HL-60/S4 (cell line): ENCODE measurements at regions not wholly inside any gene's neighbourhood (a gene's known extent, or its start where the extent isn't known, plus 50 kb on each side); places are given as distances from the start of the nearest gene placed in this dataset.

ENCODE experiments used
- in situ Hi-C: fragments of 300-500 bp; cut with MboI; formaldehyde crosslinking; loops from 2 replicates; pipeline ENCODE4 v1.14.3; 2022; ENCODE audit warnings: low sequenced_read_pairs

DNA sequence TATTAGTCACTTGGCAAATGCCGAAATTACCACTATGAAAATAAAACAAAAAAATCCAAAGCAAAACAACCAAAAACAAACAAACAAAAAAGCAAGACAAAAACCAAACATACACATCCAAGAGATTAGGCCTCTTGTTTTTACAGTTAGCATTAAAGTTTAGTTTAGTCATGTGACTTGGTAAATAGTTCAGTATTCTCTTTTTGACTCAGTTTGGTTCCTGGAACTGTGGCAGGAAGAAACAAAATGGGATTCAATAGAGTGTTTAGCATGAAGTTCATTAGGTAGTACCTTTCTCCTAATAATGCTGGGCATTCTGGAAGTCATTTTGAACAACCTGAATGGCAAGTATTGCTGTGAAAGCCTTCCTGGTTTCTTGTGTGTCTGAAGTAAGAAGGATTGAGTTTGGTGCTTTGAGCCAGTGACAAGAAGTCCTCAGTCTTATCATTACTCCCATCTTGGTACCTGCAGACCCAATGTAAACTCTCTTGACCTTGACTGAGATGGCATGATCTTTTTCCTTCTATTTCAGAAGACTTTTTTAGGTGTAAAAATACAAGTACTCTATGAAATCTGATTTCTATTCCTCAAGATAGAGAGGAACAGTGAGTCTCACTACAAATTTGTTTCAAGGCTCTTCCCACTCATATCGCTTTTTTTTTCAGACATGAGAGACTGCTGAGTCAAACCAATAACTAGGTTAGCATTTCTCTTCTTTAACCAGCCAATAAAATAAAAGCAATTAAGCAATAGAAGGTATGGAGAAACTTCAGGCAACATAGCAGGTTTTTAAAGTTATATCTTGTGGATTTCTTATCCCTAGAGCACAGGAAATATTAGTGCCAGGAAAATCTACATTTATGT, 223.6 kb upstream of the PREP start:
- in situ Hi-C loops = no loop called here

DNA sequence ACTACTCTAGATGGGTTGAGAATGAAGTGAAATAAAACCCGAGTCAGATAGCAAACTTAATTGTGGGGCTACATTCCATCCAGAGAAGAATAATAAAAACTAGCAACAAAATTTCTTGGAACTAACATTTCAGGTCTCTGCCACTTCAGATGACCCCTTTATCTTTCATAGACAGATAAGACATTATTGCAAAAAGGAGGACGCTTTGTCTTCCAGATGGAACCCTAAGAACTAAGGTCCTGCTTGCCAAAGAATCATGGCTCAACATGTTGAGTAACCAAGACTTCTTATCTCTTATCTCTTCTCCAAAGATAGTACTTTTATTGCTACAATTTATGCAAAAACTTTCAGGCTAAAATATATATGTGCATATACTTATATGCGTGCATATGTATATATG, 221.1 kb upstream of the PREP start:
- in situ Hi-C loops = no loop called here

DNA sequence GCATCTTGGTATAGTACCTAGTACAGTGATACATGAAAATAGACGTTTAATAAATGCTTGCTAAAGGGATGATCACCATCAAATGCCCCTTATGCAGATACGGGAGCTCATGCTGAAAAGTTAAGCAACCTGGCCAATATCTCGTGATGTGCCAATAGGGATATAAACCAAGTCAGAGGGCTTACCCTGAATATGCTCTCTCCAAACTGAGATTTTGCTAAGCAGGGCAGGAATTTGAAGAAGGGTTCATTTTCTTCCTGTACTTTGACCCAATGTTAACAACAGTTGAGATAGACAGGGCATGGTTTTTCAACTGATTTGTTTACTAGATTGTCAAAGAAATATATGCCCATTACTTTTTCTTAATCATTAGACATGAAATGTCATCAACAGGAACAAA, 219.3 kb upstream of the PREP start:
- in situ Hi-C loops = no loop called here

DNA sequence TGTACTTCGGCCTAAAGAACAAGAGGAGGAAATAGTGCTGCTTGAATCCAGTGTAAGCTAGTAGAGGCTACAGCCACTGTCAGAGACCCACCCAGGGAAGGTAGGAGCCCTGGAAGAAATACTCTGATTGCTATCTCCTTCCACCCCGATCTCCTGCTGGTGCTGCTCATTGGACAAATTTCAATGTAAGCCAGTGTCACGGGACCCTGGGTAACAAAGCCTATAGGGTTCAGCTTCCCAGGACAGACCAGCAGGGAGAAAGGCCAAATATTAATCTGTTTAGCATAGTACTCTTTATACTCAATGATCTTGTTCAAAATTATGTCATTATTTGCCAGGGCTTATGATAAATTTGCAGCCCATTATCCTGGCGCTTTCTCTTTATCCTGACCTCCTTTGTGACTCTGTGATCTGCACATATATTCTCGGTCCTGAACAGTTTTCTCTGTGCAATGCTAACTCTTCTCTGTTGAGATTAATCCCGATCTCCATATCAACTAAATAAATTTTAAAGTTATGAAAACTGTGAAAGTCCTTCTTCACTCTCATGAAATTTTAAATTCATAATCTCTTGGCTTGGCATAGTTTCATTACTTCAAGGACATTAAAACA, 218.8 kb upstream of the PREP start:
- in situ Hi-C loops = no loop called here

DNA sequence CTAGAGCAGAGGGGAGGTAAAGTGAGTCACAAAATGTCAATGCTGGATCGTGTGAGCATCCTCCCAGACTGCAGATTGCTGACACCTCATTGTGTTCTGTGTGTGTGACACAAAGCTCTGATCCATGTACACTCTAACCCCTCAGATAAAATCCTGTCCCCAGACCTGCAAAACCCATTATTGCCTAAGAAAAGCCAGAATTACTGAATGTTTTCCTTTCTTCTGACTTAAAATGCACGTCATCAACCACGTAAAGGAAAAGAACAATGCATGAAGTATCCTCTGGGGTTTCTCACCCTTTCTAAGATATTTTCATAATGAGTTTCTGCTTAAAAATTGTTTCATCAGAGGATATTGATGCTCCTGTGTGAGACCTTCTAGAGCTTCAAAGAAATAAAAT, 218.0 kb upstream of the PREP start:
- in situ Hi-C loops = no loop called here

DNA sequence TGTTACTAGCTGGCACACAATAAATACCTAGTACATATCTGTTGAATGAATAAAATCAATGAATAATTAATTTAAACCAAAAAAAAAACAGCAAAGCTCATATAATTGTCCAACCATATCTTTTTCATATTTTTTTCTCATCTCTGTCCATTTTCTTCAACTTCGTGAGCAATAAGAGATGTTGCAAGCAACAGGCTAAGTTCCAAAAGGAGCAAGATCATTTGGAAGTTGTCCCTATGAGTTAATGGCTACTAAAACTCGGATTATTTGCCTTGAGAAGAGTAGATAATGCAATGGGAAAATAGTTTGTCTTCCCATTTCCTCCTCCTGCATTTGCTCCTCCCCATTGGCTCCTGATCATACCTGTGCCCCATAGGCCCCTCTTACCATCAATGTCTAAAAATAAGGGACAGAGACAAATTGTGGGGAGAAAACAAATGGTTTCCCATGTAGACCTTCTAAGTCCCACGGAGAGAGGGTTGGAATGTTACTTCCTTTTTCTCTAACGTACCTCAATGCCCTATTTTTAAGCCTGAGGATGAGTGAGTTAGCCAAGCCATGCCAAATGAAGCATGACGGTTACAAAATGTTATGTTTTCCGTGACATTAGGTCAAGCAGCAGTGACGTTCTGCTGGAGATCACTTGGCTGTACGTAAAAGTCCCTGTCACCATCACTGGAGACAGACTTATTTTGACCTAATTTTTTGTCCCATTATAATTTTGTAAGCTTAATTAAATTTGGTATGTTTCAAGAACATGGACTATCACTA, 217.3 kb upstream of the PREP start:
- in situ Hi-C loops = no loop called here

DNA sequence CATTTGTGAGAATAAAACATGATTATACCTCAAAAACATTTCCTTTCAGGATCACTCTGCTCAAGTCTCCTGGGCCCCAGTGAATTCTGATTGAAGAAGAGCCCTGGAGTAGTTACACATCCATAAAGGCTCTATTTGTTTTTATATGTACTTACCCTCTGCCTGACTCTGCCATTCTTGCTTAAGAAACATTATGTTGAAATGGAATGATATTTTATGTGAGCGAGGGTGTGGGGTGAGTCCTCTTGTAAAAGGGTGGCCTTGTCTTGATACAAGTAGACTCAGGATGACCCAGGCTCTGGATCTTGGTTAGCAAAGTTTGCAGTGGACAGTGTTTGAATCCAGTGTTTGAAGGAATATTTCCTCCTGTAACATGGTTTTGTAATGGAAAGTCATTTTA, 215.4 kb upstream of the PREP start:
- in situ Hi-C loops = no loop called here

DNA sequence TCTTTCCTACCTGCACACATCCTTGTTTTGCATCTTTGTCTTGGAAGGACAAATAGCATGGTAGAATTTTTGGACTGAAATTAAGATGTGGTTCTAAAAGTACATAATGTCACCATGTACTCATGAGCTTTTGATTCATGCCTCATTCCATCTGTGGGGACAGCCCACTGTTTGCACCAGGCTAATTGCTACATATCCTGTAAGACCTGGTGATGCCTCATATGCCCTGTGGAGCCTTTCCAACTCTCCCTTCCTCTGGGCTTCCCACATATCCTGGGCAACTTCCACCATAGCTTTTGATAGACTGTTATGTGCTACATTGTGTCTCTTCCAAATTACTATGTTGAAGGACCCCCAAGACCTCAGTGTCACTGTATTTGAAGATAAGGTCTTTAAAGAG, 213.6 kb upstream of the PREP start:
- in situ Hi-C loops = no loop called here

DNA sequence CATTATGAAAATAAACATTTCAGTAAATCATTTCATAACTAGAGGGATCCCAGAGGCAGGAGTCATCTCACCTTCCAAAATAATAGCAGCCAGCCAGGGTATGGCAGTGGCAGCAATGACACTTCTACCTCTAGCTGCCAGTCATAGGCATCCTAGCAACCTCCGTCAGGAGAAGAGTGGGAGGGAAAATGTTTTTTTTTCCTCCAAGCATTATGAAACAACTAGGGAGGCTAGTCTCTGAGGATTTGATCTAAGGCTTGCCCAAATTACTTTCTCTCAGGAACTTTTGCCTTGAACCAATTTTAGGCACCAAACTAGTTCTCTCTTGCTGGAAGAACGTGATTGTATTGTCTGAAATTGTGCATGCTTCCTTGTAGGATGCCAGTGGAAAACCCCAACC, 208.7 kb upstream of the PREP start:
- in situ Hi-C loops = no loop called here

DNA sequence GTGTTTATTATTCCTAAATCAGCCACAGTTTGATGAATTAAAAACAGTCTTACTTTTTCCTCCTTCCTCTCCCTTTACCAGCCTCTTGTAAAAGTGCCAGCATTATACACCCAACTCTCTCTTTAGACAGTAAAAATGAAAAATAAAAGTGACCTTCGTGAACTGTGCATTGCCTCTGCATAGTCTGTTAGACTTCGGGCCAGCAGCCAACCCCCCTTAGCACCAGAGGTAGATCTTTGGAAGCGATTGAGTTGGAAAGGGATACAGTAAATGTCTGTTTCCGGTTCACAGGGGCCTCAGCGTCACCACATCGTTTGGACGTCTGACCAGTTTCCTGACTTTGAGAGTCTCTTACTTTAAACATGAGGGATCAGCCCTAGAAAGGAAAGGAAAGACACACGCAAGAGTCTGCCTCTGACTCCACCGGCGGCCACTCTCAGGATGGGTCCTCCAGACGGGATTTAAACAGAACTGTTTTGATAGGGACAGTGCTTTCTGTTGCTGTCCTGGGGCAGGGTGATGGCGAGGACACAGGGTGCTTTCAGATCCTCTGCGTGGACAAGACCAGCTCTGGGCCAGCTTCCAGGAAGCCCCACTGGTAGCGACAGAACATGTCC, 206.6 kb upstream of the PREP start:
- in situ Hi-C loops = no loop called here

DNA sequence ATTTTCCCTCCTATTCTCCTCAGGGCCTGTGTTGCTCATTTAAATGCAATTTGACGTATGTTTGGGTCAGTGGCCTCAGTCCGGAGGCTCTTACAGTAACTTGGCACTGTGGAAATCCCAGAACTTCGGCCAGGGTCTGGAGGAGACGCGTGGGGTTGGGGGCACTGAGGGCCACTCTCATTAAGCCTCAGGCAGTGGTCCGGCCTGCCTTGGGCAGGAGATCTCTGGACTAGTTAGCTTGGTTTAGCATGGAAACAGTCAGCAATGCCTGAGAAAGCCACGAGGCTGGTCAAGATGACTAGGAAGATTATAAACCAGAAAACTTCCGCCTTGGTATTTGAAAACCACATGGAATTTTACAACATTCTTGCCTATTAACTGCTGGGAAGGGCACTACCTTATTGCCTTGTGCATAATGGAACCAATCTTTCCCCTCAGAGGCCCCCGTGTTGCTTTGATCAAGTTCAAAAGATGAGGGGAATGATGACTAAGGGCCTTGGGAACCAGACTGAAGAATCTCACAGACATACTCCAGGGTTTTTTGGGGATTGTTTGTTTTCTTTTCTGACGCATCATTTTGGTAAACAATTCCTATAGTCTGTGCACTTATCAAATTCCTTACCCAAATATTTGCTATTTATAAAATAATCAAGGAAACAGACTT, 206.0 kb upstream of the PREP start:
- in situ Hi-C loops = no loop called here

DNA sequence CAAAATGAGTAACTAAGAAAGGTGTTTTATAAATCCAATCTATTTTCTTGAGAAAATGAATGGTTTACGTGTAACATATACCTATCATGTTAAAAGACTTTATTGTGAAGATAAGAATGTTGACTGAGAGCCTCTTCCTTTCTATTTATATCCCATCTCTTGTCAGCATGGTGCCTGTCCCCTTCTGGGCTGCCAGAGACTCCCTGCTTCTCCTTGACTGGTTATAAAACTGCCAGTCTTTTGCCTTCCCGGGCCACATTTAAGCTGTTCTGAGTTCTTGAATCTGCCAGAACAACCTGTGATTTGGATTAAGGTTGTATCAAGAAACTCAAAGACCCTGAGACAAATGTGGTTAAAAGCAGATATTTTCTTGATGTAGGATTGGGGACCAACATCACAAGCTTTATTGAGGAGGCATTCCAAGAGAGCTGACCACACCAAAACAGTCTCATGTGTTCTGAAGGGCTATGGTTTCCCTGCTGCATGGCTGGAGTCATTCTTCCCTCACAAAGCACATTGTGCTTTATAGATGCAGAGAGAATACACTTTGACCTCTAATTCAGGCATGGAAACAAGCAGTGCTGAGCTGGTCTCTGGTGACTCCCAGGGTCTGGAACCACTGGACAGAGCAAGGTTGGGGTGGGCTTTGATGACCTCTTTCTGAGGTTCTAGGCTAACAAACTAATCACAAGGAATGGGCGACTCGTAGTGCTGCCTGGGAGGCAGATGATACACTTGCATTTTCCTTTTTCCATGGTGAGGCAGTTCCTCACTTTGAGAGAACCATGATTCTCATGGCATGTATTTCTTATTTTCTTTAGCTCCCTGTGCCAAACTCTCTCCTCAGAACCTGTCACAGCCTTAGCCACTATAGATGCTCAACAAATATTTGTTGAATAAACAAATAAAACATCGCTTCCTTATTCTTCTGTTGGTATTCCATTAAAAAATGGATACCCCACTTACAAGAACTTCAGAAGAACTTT, 205.0 kb upstream of the PREP start:
- in situ Hi-C loops = no loop called here

DNA sequence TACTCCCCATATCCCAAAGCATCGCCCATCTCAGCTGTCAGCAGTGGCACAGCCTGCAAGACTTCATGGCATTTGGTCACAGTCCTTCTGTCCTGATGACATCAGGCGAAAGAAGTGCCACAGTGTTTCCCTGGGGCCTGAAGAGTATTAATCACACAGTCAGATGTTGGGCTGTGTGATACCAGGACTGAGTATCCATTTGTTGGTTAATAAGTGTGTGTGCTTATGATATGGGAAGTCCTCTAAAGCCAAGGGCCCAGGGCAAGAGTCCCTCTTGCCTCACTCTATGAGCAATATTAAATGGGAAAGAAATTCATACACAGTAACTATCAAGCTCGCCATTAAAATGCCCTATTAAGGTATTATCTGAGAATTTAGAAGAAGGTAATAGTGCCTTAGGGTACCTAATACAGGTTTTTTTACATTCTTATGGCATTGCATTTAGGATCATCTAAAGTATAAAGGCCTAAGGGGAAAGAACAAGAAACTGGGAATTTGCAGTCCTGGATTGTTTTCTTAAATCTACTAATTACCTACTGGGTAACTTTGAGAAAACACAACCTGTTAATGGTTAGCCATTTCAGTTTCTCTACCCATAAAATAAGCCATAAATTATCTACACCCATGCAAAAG, 204.1 kb upstream of the PREP start:
- in situ Hi-C loops = no loop called here

DNA sequence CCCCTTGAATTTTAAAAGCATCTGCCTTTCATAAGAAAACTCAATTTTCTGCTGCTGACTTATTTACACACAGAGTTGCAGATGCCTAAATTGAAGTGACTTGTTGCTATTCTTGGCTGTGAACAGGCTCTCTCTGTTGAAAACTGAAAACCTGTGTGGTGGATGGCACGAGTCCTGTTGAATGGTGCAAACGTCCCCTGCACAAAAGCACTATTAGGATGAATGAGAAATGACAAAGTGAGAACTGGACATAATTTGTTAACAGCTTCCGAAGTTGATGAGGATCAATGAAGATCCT, 201.7 kb upstream of the PREP start:
- in situ Hi-C loops = no loop called here

DNA sequence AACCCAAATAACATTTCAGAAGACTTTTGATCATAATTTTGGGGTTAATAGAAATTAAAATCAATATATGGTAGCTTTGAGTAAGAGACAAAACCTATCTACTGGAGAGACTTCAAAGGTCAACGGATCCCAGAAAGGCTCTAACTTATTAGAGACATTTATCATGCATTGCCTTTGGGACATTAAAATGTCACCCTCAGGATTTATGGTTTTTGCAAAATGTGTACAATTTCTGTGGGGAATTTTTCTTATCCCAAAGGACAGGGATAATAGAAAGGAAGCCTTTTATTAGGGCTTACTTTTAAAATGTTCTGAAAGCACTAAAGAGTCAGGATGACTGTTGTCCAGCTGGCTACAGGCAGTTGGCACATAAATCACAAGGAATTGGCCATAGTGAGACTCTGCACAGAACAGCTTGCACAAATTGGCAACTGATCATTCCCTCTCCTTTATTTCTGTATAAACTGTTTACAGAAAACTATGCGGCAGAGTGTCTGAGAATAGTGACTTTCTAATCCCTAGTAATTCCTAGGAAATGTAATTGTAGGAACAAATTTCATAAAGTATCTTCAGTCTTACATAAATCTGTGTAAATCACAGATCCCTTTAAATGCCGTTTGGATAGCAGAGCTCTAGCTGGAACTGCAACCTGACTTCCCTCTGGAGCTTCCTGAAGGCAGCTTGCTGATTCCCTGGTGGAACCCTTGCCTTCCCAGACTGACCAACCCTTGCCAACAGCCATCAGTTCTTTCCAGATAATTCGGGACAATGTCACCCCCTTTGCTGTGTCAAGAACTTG, 201.1 kb upstream of the PREP start:
- in situ Hi-C loops = no loop called here

DNA sequence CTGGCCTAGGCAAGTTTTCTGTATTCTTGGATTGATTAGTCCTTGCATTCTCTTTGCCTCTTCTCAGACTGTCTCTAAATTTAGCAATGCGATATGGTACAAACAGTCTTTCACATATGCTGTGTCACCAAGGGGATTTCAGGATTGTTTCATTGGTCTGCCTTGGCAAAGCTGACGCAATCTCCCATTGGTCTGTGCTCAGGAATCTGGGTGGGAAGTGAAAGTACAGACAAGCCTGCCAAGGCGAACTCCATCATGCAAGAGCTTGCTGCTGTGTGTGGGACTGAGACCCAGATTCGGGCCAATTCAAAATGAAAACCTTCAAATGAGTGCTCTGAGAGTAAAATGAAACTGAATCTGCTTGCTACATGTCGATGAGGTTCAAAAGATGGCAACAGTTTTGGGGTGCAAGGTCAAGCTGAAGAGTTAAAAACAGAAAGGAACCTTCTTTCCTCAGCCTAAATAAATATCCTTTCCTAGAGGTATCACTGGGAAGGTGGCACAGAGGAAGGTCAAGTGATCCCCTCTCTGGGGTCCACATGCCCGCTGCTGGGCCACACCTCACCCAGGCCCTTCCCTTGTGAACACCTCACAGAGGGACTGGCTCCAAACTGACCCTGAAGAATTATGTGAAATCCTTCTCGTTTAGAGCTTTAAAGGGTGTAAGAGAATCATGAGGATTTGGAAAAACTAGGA, 198.8 kb upstream of the PREP start:
- in situ Hi-C loops = no loop called here

DNA sequence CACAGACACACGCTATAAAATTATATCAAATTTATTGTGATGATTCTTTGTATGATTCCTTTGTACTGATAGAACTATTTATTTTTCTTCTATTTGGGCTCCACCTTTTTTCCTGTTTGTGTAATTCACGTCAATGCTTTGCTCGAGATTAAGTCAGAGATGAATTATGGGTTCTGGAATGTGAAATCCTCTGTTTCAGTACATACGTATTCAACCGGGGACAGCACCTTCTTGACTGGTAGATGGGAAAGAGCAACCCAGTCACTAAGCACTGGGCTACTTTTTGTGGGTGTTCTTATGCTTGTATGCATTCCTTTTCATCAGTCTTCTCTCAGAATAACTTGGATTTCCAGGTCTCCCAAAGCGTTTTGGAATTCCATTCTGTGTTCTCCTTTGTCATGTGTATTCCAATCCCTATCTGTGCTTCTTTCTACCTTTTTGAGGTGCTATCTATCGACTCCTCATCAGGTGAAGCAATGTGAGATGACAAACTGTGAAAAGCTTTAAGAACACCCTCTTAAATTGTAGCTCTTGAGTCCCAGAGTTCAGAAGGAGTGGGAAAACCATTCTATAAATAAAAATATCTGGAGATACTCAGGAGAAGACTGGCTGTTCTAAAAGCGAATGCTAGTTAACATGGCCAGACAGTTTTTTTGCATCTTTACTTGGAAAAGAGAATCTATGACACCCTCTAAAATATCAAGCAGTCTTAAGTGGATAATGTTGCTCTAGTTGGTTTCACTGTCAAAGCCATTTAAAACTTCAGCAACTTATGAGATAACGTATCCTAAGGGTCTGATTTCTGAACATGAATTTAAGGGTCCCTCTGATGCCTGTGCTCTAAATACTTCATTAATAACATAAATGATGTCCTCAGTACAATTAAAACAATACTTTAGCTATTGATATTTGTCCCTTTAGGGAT, 197.7 kb upstream of the PREP start:
- in situ Hi-C loops = no loop called here
